HG03575 (cell line): ENCODE measurements at regions not wholly inside any gene's neighbourhood (a gene's known extent, or its start where the extent isn't known, plus 50 kb on each side); places are given as distances from the start of the nearest gene placed in this dataset.

ENCODE experiments used
- ATAC-seq: cut with Tn5 transposase; IDR thresholded peaks from one replicate; pipeline ENCODE4 v1.9.1; 2021; ENCODE audit not compliant: unreplicated experiment, insufficient number of reproducible peaks, low FRiP score; ENCODE audit errors: extremely low read depth

DNA sequence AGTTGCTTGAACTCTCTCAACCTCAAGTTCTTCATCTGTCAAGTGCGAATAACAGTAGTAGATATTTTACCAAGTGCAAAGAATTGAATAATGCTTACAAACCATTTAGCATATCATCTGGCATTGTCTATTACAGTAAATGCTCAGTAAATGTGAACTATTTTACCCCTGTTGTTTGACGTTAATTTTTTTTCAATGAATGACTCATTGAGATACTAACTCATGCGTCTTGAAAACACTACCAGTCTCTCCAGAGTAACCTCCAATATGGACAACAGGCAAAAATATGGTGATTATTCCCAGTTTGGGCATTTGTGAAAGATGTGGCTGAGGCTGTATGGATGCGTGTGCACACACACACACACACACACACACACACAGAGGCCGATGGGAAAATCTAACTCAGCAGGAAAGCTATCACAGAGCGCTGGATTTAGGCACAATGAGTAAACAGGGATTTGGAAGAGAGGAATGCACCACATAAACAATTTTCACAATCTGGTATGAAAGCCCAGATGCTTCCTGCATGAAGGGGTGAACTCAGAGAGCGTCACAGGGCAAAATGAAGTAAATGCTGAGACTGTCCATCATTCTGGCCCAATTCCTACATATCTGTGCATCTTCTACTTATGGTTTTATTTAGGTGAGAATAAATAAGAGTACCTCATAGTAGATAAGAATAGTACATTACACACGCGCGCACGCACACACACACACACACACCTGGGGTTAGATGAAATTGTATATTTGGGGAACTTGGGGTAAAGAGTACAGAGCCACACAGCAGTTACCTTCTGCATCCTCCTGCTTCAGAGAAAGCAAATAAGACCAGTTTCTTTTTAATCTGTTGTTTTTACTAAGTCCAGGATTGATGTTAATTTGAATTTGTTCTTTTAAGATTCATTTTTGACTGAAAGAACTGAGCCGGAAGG lies 128.7 kb downstream of the PALM2AKAP2 start:
- no peak for ATAC-seq

DNA sequence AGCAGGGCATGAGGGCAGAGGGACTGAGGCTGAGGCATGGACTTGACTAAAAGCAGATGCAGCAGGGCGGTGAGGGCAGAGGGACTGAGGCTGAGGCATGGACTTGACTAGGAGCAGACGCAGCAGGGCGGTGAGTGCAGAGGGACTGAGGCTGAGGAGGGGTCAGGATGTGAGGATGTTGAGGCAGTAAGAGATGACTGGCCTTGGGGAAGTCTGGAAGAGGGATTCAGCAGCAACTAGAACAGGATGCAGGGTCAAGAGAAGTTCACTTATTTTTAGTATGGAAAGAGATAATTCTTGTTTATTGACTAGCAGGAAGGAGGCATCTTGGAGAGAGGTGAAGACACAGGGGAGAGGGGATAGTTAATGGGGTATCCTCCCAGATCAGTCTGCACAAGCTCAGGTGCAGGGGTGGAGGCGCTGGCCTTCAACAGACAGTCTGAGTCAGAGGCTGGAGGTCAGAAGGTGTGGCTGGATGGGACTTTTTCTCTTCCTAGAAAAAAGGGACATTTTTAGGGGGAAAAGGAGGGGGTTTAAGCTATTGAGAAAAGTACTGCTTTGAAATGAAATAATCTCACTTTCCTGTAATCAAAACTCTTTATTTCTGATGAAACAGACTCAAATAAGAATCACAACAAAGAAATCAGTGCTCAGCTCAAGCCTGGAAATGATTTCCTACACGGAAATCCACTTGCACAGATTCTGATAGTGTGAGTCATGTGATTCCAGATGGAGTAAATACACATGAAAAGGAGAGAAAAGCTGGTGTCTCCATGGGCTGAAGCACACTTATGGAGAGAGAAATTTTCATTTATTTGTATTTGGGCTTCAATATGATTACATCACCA lies 130.9 kb downstream of the PALM2AKAP2 start:
- ATAC-seq, result no peak

- no peak for ATAC-seq
These were observed 132.1 kb downstream of the PALM2AKAP2 start for GRCh38 chr9:109912082-109912582.

DNA sequence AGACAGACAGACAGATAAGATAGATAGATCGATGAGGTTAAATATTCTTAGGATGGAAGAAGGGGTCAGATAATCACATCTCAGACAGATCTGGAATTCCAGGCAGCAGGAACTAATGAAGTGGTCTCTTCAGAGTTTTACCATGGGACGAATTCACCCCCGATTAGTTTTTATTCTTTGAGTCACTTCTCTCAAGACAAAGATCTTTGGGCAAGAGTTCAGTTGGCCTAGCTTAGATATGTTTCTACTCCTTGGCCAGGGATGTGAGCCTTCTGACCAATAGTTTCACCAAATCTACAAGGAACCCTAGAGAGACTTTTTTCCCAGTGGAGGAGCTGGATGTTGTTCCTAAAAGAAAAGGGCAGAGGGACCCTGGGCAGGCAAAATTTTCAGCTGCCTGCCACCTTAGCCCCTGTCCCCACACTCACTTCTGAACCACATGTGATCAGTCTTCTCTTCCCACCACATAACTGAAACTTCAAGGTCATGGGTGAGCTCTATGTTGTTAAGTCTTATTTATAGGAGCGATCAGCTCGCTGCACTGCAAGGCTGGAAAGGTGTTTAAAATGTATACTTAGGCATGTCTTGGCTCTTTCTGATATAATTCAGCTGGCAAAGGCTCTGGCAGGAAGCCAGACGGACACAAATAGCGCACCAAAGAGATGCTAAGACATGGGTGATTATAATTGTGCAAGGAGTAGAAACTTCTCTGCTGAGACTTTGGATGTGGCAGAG lies 132.9 kb downstream of the PALM2AKAP2 start:
- ATAC-seq, result no peak

DNA sequence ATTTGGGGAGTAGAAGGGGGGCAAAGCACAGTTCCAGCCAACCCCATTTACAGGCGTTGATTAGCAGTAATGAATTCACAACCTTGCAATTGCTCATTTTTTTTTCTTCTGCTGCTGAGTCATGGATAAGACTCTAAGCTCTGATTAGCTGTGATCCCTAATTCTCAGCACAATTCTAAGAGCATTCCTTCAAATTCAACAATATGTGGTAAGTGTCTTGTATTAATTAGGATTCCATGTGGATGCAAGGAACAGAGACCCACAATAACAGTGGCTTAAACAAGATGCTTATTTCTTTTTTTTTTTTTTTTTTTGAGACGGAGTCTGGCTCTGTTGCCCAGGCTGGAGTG lies 133.4 kb downstream of the PALM2AKAP2 start:
- ATAC-seq, result no peak

DNA sequence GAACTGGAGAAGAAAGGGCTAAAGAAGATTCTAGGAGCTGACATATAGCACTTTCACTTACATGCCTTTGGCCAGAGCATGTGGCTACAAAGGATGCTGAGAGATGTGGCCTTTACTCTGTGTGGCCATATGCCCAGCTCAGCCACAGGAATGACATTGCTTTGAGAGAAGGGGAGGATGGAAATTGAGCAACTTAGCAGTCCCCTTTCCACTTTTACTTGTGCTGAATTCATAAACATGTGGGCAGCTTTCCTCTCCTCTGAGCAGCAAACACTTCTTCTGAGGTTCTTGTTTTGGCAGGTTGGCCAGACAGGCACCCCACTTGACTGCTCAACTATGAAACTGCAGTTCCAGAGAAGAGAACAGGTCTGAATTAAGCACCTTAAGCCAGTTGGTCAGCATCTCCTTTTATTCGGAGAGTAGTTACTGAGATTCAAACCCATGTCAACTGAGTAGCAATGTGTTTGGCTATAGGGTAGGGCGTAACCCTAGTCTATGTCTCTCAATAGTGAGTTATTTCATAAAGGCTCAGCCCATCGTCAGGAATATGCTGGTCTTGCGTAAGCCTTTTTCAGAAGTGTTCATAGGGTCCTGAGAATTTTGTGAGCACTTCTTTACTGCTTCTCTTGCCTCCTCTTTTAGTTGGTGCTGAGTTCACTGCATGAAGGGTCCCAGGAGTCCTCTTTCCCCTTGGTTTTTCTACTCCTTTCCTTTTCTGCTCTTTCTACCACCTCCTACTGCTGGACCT lies 134.5 kb downstream of the PALM2AKAP2 start:
- peak; percentile 35 for ATAC-seq

DNA sequence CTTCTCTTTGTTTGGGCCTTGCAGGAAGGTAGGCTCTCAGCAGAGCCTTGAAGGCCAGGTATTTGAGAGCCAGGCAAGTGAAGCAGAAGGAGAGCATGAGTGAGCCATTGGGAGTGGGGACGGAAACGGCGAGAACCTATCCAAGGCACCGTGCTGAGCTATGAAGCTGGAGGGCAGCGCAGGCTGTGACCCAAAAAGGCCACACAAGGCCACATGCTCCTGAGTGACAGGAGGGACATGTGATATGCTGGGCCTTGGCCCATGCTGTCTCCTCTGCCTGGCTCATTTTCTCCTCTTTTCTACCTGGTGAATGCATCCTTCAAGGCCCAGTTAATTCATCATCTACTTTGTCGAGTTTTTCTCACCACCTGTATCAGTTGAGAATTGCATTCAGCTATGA lies 136.3 kb downstream of the PALM2AKAP2 start:
- no peak for ATAC-seq

GRCh38 chr9:109918339-109919163 lies 138.6 kb downstream of the PALM2AKAP2 start:
- ATAC-seq, result peak; percentile 37

GRCh38 chr9:109919736-109920408 lies 139.9 kb downstream of the PALM2AKAP2 start:
- ATAC-seq, result no peak

DNA sequence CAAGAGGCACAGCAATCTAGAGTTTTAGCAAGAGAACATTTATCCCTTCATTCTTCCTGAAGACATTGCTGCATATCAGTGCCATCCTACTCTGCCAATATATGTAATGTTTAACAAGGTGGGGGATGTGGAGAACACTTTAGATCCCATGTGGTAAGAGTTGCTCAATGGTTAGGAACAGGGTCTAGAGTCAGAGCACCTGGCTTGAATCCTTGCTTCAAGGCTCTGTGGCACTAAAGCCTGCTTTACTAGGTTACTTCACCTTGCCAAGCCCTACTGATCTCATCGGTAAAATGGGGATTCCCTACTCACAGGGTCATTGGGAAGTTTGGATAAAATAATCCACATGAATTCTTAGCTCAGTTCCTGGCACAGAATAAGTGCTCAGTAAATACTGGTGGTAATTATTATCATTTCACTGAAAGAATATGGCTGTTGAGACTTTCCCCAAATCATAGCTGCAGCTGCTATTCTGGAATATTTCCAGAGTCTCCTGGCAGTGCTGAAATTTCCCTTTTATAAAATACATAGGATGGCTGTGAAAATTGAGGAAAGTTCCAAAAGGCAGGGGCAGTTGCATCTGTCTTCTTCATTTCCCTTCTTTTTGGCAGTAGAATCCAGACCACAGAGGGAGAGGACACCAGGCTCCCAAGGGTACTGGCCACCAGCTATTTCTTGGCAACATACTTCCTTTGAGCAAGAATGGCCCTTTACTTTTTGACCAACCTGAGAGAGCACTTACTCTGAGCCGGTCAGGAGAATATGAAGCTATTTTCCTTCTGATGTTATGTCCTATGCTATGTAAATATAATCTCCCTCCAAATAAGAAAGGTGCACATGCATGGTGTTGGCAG lies 142.8 kb downstream of the PALM2AKAP2 start:
- no peak for ATAC-seq

- no peak for ATAC-seq
These were observed 143.4 kb downstream of the PALM2AKAP2 start for GRCh38 chr9:109923471-109923760.

DNA sequence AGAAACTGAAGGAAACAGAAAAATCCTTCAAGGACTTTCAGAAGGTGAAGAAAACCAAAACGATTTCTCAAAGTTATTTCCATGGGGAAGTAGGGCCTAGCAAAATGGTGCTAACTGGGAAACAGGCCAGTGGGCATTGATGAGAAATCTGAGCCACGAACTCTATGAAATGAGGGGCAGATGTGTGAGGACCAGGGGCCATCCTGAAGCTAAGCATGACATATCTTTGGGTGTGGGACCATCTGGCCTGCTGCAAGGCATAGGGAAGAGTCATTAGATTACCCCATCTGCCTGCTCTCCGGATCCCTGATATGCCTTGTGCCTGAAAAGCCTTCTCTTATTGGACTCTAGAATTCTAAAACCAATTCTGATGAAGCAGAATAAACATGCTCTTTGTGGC lies 143.8 kb downstream of the PALM2AKAP2 start:
- no peak for ATAC-seq

DNA sequence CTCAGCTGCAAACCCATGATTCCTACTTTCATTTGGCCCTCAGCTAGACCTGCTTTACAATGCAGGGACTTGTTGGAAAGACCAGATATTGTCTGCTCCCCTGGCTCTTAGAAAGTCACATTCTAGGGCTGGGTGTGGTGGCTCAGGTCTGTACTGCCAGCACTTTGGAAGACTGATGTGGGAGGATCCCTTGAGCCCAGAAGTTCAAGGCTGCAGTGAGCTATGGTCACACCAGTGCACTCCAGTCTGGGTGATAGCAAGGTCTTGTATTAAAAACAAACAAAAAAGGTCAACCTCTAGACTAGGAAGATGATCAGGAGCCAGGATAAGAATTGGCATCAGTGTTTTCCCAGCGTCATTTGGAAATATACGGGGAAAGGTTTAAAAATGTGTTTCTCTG lies 145.8 kb downstream of the PALM2AKAP2 start:
- no peak for ATAC-seq

DNA sequence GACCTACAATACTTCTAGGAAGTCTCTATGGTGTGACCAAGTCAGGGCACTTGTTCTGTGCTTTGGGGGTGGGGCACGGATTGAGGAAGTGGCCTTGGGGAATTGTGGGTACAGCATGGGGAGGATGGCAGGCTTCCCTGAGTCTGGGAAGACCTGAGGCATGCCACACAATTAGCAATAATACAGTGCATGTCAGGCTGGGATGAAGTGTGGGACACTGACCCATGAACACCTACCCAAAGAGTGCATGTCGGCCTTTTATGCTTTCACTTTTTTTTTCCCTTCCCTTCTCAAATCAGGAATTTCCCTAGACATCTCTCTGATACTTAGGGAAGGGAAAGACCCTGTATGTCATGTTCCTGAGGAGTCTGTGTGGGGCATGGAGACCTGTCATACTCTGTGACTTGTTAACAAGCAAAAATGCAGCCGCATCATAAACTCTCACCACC lies 146.4 kb downstream of the PALM2AKAP2 start:
- ATAC-seq, result no peak

GRCh38 chr9:109931623-109932022 lies 151.6 kb downstream of the PALM2AKAP2 start:
- ATAC-seq, result no peak

DNA sequence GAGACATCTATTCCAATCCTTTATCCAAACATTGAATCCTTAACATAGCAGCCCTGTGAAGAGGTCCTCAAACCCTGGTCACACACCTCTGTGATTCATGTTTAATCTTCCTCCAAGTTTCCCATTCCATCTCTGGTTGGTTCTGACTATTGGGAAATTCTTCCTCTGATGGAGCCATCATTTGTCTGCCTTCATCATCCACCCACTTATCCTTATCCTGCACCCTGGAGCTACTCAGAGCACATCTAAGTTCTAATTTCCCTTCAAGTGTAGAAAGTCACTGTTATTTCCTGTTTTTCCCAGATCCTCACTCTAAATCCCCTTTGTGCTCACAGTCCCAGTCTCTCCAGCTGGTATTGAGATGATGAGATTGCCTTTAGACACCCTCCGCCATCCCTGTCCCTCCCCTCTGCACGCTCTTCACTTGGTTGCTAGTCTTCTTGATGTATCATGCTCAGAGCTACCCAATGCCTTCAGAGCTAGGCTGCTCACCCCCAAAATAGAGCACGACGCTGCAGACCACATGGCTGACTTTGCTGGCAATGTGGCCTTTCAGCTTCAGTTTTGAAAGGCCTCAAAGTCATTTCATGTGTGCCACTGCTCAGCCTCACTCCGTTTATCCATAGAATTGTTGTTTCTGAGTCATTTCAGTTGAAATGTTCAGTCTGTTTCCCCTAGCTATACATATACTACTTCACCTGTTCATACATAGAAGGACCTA lies 154.3 kb downstream of the PALM2AKAP2 start:
- no peak for ATAC-seq
